ENCODE measurements at regions not wholly inside any gene's neighbourhood (a gene's known extent, or its start where the extent isn't known, plus 50 kb on each side); places are given as distances from the start of the nearest gene placed in this dataset.

DNA sequence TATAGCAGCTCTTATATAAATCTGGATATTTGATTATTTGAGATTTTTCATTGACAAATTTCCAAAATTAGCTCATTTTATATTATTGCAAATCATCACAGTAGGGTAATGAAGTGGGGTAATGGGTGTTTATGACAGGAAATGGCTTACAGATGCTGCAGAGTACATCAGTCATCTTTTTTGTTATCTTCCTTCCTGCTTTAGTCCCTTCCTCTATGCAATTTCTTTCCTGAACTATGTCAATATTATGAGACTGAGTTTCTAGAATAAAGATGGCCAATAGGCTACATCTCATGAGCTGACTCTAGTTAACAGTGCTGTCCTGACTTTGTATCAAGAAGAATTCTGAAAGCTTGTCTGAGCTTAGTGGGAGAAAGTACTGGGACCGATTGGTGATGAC is 244.5 kb downstream of the XPNPEP1 start:
- TF ChIP-seq, protein P1, sequence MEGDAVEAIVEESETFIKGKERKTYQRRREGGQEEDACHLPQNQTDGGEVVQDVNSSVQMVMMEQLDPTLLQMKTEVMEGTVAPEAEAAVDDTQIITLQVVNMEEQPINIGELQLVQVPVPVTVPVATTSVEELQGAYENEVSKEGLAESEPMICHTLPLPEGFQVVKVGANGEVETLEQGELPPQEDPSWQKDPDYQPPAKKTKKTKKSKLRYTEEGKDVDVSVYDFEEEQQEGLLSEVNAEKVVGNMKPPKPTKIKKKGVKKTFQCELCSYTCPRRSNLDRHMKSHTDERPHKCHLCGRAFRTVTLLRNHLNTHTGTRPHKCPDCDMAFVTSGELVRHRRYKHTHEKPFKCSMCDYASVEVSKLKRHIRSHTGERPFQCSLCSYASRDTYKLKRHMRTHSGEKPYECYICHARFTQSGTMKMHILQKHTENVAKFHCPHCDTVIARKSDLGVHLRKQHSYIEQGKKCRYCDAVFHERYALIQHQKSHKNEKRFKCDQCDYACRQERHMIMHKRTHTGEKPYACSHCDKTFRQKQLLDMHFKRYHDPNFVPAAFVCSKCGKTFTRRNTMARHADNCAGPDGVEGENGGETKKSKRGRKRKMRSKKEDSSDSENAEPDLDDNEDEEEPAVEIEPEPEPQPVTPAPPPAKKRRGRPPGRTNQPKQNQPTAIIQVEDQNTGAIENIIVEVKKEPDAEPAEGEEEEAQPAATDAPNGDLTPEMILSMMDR (IDR thresholded peaks at IDR 0.05; ENCODE audit: poor library complexity, severe bottlenecking), result no peak
- no peak for TF ChIP-seq POLR2AphosphoS5 (IDR thresholded peaks at IDR 0.05)
- no peak for TF ChIP-seq MXI1 (conservative IDR thresholded peaks at IDR 0.05; ENCODE audit: poor library complexity, severe bottlenecking)
- TF ChIP-seq SMC3 (conservative IDR thresholded peaks at IDR 0.05; ENCODE audit: poor library complexity), result no peak
